ENCODE measurements at regions not wholly inside any gene's neighbourhood (a gene's known extent, or its start where the extent isn't known, plus 50 kb on each side); places are given as distances from the start of the nearest gene placed in this dataset.

GRCh38 chr10:30755441-30755953 is 125.9 kb upstream of the LYZL2 start:
- TF ChIP-seq CTCF (IDR thresholded peaks at IDR 0.05; ENCODE audit: low read depth, low read length, poor library complexity, severe bottlenecking) = no peak
- no peak for TF ChIP-seq EZH2phosphoT487 (IDR thresholded peaks at IDR 0.05; ENCODE audit: borderline replicate concordance, low read length)
